ENCODE measurements at regions not wholly inside any gene's neighbourhood (a gene's known extent, or its start where the extent isn't known, plus 50 kb on each side); places are given as distances from the start of the nearest gene placed in this dataset.

DNA sequence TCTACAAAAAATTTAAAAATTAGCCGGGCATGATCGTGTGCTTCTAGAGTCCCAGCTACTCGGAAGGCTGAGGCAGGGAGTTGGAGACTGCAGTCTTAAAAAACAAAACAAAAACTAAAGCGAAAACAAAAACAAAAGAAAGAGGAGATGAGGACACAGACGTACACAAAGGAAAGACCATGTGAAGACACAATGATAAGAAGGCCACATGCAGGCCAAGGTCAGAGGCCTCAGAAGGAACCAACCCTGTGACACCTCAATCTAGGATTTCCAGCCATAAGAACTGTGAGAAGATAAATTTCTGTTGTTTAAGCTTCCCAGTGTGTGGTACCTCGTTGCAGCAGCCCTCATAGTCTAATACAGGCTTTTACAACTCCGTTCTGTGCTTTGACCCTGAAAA is 177.0 kb upstream of the ATP6AP2 start:
- peaks cover 9% of the 10 kb centered on the region for H3K4me1 Mint-ChIP-seq
- no peak overlapping the region for H3K9ac ChIP-seq (ENCODE audit: extremely low read depth, low read length, poor library complexity, severe bottlenecking)
- H3K9me3 Mint-ChIP-seq, result peaks cover 38% of the 10 kb centered on the region
- H3K36me3 Mint-ChIP-seq (ENCODE audit: low read depth), result no peaks in the 10 kb centered on the region
- no peak overlapping the region for H3K4me3 Mint-ChIP-seq
- no peaks in the 10 kb centered on the region for H3K36me3 ChIP-seq (ENCODE audit: control insufficient read depth, insufficient read depth, low read length)
- no peaks in the 10 kb centered on the region for H3K27me3 ChIP-seq (ENCODE audit: control insufficient read depth, insufficient read depth, low read length, poor library complexity, severe bottlenecking)
- no peaks in the 10 kb centered on the region for H3K9me3 ChIP-seq (ENCODE audit: control insufficient read depth, low read length)
- H3K4me1 ChIP-seq (ENCODE audit: control insufficient read depth, insufficient read depth, low read length), result no peaks in the 10 kb centered on the region
- DNase-seq, result no peak
- peaks cover 3% of the 10 kb centered on the region for H3K27me3 Mint-ChIP-seq (ENCODE audit: insufficient read depth)
- TF ChIP-seq CTCF (conservative IDR thresholded peaks at IDR 0.05), result no peak
- 87 to 95% methylated on average over 2 to 6 of the region's 7 CpGs for WGBS, 2 experiments (ENCODE audit: insufficient coverage in 1 of 2, insufficient read length in 1 of 2)
- H3K27ac ChIP-seq (ENCODE audit: low read depth, low read length), result no peak overlapping the region
- no peak overlapping the region for H3K4me3 ChIP-seq (ENCODE audit: low read length)
- peak overlapping the region; percentile 19 for H3K27ac Mint-ChIP-seq

- Mint-ChIP-seq H3K9me3 (peaks cover 37% of the 10 kb centered on the region), H3K4me1 (peaks cover 9% of the 10 kb centered on the region), H3K27me3 (ENCODE audit: insufficient read depth) (peaks cover 3% of the 10 kb centered on the region), H3K27ac (no peak overlapping the region), H3K36me3 (ENCODE audit: low read depth) (no peaks in the 10 kb centered on the region), H3K4me3 (no peak overlapping the region)
- H3K4me3 ChIP-seq (ENCODE audit: low read length), result no peak overlapping the region
- no peaks in the 10 kb centered on the region for H3K27me3 ChIP-seq (ENCODE audit: control insufficient read depth, insufficient read depth, low read length, poor library complexity, severe bottlenecking)
- WGBS, 2 experiments (ENCODE audit: insufficient coverage in 1 of 2, insufficient read length in 1 of 2), result 82 to 100% methylated on average over 1 to 12 of the region's 12 CpGs
- DNase-seq, result peak; percentile 55
- H3K27ac ChIP-seq (ENCODE audit: low read depth, low read length), result no peak overlapping the region
- H3K9ac ChIP-seq (ENCODE audit: extremely low read depth, low read length, poor library complexity, severe bottlenecking), result no peak overlapping the region
- no peaks in the 10 kb centered on the region for H3K9me3 ChIP-seq (ENCODE audit: control insufficient read depth, low read length)
- no peaks in the 10 kb centered on the region for H3K4me1 ChIP-seq (ENCODE audit: control insufficient read depth, insufficient read depth, low read length)
- no peaks in the 10 kb centered on the region for H3K36me3 ChIP-seq (ENCODE audit: control insufficient read depth, insufficient read depth, low read length)
- no peak for TF ChIP-seq CTCF (conservative IDR thresholded peaks at IDR 0.05)
These were observed 177.8 kb upstream of the ATP6AP2 start for GRCh38 chrX:40402831-40403533.

DNA sequence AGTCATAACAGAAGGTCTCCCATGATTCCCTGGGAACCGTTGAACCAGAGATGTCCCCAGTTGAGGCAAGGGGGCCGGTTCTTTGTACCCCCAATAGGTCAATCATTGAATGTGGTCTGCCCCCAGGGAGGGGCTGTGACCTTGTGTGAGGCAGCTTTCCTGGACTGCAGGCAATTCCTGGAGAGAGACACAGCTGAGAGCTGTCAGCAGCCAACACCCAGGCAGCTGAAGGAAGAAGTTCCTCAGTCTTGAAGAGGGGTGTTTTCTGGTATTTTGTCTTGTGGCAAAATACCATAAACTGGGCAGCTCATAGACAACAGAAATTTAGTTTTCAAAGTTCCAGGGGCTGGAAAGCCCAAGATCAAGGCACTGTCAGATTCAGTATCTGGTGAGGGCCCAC is 185.7 kb upstream of the ATP6AP2 start:
- H3K27ac ChIP-seq (ENCODE audit: low read depth, low read length), result no peak overlapping the region
- no peaks in the 10 kb centered on the region for H3K27me3 Mint-ChIP-seq (ENCODE audit: insufficient read depth)
- H3K9me3 Mint-ChIP-seq, result peaks cover 55% of the 10 kb centered on the region
- no peak for TF ChIP-seq CTCF (conservative IDR thresholded peaks at IDR 0.05)
- no peak overlapping the region for H3K4me3 Mint-ChIP-seq
- H3K9ac ChIP-seq (ENCODE audit: extremely low read depth, low read length, poor library complexity, severe bottlenecking), result no peak overlapping the region
- H3K4me1 Mint-ChIP-seq, result no peaks in the 10 kb centered on the region
- H3K27ac Mint-ChIP-seq, result no peak overlapping the region
- no peak overlapping the region for H3K4me3 ChIP-seq (ENCODE audit: low read length)
- no peaks in the 10 kb centered on the region for H3K36me3 Mint-ChIP-seq (ENCODE audit: low read depth)
- H3K27me3 ChIP-seq (ENCODE audit: control insufficient read depth, insufficient read depth, low read length, poor library complexity, severe bottlenecking), result no peaks in the 10 kb centered on the region
- WGBS, 2 experiments (ENCODE audit: insufficient coverage in 1 of 2, insufficient read length in 1 of 2), result 91% methylated on average over 2 of the region's 2 CpGs; no CpG with 5 or more reads in 1 of the 2 experiments
- DNase-seq, result no peak
- H3K36me3 ChIP-seq (ENCODE audit: control insufficient read depth, insufficient read depth, low read length), result no peaks in the 10 kb centered on the region
- no peaks in the 10 kb centered on the region for H3K9me3 ChIP-seq (ENCODE audit: control insufficient read depth, low read length)
- no peaks in the 10 kb centered on the region for H3K4me1 ChIP-seq (ENCODE audit: control insufficient read depth, insufficient read depth, low read length)

Measured in endodermal cell (in vitro differentiated cells).